GM12801 (cell line): ENCODE measurements at regions not wholly inside any gene's neighbourhood (a gene's known extent, or its start where the extent isn't known, plus 50 kb on each side); places are given as distances from the start of the nearest gene placed in this dataset.

Source experiments
- TF ChIP-seq, protein P1 (sequence below): IDR thresholded peaks from one replicate; pipeline ENCODE4 v1.5.1; 2011; ENCODE audit warnings: control low read depth; ENCODE audit not compliant: insufficient read length; ENCODE audit errors: extremely low read depth

DNA sequence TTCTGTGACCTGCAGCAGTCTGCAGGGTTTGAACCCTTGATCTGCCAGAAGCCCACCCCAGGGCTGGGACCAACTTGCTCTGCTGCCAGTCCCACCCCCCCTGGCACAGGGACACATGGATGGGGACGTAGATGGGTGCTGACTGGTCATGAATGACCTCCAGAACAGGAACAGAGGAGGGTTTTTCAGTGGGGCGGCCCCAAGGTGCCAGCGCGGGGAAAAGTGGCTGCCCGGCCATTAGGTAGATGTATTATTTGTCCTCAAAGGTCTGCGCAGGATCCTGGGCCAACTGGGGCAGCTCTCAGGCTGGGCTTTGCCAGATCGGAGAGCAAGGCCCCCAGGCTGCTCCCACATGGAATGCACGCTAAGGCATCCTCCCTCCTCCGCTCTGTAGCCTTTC lies 265.2 kb upstream of the TNRC6C start:
- TF ChIP-seq, protein P1, sequence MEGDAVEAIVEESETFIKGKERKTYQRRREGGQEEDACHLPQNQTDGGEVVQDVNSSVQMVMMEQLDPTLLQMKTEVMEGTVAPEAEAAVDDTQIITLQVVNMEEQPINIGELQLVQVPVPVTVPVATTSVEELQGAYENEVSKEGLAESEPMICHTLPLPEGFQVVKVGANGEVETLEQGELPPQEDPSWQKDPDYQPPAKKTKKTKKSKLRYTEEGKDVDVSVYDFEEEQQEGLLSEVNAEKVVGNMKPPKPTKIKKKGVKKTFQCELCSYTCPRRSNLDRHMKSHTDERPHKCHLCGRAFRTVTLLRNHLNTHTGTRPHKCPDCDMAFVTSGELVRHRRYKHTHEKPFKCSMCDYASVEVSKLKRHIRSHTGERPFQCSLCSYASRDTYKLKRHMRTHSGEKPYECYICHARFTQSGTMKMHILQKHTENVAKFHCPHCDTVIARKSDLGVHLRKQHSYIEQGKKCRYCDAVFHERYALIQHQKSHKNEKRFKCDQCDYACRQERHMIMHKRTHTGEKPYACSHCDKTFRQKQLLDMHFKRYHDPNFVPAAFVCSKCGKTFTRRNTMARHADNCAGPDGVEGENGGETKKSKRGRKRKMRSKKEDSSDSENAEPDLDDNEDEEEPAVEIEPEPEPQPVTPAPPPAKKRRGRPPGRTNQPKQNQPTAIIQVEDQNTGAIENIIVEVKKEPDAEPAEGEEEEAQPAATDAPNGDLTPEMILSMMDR, result no peak

DNA sequence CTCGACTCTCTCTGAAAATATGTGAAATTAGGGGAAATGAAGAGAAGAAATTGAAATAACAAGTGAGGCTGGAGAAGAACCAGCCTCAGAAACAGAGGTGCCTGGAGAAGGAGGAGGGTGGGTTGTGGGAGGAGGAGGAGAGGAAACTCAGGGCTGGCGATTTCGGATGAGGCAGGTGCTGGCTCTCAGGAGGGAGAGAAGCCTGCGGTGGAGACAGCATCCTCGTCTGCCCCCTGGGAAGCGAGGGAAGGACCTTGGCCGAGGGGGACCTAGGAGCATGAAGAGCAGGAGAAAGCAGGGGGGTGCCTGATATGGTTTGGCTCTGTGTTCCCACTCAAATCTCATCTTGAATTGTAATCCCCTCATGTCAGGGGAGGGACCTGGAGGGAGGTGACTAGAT lies 264.7 kb upstream of the TNRC6C start:
- TF ChIP-seq, protein P1, result no peak

DNA sequence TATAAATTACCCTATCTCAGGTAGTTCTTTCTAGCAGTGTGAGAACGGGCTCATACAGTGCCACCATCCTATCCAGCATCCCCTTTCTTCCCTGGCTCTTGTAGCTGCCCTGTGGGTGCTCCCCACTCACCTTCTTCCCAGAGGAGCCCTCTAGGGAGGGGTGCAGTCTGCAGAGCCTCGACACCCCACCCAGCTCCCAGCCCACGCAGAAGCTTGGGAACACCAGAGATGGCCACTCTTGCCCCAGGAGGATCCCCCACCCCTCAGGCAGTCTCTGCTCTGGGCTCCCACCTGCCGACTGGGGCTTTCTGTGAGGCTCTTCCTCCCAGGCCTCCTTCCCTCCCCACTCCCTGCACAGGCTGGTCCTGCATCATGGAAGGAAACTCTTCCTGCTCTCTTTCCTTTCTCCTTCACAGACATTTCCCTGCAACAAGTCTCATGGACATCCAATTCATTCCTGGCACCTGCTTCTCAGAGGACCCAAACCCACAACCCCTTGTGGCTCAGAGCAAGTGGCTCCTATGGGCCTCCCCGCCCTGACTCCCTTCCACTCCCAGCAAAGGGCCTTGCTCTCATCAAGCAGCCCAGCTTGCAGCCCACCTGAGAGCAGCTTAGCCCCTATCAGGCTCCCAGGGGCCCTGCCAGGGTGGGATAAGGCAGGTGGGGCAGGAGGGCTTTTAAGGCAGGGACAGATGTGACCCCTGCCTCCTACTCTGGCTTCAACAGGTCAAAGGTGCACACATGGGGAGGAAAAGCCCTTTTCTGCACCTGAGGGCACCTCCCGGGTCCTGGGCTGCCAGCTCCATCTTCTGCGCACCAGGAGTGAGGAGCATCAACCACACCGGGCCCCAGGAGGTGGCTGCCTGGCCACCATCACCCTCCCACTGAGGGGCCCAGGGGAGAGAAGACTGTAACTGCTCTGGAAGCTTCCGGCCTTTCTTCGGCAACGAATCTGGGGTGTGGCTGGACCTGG lies 263.8 kb upstream of the TNRC6C start:
- TF ChIP-seq, protein P1, result no peak

DNA sequence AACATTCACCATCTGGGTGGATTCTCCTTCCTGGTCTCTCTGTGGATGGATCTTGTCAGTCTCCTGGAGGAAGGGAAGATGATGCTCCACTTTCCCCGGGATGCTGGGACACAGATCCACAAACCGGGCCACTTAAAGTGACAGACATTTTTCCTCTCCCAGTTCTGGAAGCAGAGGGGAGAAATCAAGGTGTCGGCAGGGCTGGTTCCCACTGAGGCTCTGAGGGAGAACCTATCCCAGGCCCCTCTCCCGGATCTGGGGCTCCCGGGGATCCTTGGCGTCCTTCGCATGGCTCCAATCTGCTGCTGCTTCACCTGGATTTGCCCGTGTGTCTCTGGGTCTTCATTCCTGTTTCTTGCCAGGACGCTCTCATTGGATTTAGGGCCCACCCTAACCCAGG lies 263.1 kb upstream of the TNRC6C start:
- TF ChIP-seq, protein P1, result no peak

DNA sequence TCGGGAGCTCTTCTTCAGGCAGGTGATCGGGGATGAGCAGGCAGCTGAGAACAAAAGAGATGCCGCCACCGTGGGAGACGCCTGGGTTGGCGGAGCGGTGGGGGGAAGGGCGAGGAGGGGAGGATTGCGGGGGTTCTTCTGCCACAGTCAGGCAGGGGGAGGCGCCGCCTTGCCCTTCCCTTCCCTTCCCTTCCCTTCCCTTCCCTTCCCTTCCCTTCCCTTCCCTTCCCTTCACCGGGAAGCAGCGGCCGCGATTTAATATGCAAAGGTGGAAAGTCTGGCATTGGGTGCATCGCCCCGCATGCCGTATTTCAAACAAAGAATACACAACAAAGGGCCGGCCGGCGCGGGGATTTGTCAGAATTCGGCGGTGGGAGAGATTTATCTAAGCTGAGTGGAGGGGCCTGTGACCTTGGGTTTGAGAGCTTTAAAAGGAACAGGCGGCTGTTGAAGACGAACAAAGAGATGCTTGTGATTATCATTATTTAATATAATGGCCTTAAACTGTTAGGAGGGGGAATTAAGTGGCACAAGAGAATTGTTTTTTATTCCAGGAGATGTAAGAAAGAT lies 262.3 kb upstream of the TNRC6C start:
- TF ChIP-seq, protein P1, result no peak

DNA sequence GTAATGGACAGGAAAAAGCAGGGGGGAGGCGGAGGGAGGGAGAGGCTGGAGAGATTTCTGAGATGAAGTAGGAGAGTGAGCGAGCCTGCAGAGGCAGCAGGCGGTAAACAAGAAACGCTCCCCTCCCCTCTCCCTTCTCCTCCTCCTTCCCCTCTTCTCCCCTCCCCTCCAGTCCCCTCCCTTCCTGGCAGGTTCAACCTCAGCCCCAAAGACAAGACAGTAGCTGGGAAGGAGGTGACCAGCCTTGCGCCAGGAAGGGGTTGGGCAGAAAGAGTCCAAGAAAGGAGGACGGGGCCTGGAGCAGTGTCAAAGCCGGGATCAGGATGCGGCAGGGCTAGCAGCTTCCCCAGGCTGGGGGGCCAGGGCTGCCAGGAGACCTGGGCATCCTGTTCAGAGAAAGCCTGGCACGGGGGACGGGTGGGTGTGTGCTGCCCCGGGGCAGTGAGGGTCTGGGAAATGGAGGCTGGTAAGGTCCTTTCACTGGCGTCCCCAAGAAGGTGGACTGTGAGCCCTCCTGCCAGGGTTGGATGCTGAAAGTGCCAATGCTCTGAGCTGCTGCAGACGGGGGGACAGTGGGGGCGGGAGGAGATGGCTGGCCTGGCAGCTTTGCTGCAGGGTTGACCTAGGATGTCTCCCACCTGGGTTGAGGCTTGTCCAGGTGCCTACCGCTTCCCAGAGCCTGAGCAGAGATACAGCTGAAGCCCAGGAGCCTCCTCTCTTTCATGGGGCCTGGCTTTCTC lies 261.6 kb upstream of the TNRC6C start:
- TF ChIP-seq, protein P1, result no peak

DNA sequence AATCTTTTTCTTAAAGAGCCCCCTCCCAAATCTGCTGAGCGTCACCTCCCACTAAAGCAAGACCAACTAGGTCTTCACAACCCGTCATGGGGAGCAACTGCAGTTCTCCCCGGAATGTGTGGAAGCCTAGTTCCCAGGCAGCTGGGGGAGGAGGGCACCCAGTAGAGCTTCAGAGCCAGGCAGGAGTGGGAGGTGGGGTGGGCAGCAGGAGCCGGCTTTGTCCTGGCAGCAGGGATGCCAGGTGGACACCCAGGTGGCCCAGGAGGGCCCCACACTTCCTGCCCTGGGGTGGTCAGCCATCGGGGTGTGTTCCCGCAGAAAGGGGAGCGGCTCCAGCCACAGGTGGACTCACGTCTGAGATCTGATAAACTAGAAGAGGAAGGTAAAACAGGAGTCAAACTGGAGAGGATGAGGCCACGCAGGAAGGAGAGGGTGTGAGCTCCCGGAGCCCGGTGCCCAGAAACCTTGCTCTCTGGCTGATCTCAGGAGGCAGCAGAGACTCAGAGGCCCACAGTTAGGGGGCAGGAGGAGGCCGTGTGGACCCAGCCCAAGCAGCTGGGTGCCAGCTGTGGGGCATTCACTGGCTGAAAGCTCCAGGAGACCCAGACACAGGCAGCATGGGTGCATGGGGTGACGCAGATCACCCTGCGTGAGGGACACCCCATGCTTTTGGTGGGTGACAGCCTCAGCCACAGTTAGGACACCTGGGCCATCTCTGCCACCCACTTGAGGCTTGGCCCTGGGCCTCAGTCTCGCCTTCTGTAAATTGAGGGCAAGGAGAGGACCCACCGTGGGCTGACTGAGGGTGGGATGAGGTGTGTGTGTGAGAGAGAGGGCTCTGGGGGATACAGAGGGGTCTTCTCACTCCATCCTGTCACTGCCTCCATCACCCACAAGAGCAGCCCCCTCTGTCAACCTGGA lies 260.8 kb upstream of the TNRC6C start:
- TF ChIP-seq, protein P1, result no peak
